ENCODE measurements at regions not wholly inside any gene's neighbourhood (a gene's known extent, or its start where the extent isn't known, plus 50 kb on each side); places are given as distances from the start of the nearest gene placed in this dataset.
A peak's percentile ranks its signal among the peaks of the same experiment; 100 is the strongest.

DNA sequence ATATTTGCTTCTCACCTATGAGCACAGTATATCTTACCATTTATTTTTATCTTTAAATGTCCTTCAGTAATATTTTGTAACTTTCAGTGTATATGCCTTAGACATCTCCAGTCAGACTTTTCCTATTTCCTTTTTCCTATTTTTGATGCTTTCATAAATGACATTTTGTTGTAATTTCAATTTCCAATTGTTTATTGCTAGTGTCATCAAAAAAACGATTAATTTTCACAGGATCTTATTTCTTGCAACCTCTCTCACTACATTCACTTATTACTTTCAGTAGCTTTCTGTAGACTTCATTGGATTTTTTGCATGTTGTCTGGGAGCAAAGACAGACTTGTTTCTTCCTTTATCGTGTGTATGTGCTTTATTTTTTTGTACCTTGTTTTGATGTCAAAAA is 602.4 kb downstream of the AJAP1 start:
- no peak overlapping the region for H3K4me2 ChIP-seq (ENCODE audit: low read depth, low read length, poor library complexity, severe bottlenecking)
- H3K27me3 ChIP-seq (ENCODE audit: low read length) = no peaks in the 10 kb centered on the region
- no peak overlapping the region for H3K4me3 ChIP-seq (ENCODE audit: low read length)
- H3K9me2 ChIP-seq (replicated peaks; ENCODE audit: insufficient read depth, low read length) = no peaks in the 10 kb centered on the region
- no peak overlapping the region for H3K9ac ChIP-seq (ENCODE audit: low read length)
- no peak for DNase-seq
- peaks cover 6% of the 10 kb centered on the region for H3K9me3 ChIP-seq (ENCODE audit: low read length)
- no peak overlapping the region for H3K27ac ChIP-seq (ENCODE audit: low read length)
- H3K79me2 ChIP-seq (ENCODE audit: low read length) = no peaks in the 10 kb centered on the region
- H3K4me1 ChIP-seq (ENCODE audit: low read length) = no peaks in the 10 kb centered on the region
- H3K36me3 ChIP-seq (ENCODE audit: insufficient read depth, low read length) = no peaks in the 10 kb centered on the region; the same call in 1 of the 2 replicates
- H2AFZ ChIP-seq (ENCODE audit: low read length) = peak overlapping the region; percentile 55; the same call in 1 of the 2 replicates
- H4K20me1 ChIP-seq (ENCODE audit: insufficient read depth, low read depth, low read length) = no peaks in the 10 kb centered on the region

DNA sequence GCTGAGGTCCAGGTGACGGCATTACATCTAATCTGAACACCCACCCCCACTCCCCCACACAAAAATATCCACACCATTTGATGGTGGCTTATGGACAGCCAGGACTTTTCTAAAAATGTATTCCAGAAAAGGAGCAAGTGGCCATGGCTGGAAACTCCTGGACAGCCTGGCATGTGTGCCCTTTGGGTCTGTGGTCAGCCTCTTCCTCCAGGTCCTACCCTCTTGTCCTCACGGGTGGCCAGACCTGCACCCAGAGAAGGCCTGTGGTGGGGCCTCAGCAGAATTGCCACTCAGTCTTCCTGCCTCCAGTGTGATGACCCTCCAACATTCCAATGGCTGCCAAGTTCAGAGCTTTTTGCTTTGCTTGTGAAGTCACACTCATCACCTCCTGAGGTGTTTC is 600.6 kb downstream of the AJAP1 start:
- H3K4me3 ChIP-seq (ENCODE audit: low read length) = no peak overlapping the region
- no peak overlapping the region for H2AFZ ChIP-seq (ENCODE audit: low read length)
- H3K9ac ChIP-seq (ENCODE audit: low read length) = no peak overlapping the region
- no peaks in the 10 kb centered on the region for H4K20me1 ChIP-seq (ENCODE audit: insufficient read depth, low read depth, low read length)
- H3K4me2 ChIP-seq (ENCODE audit: low read depth, low read length, poor library complexity, severe bottlenecking) = no peak overlapping the region
- no peaks in the 10 kb centered on the region for H3K9me2 ChIP-seq (replicated peaks; ENCODE audit: insufficient read depth, low read length)
- H3K9me3 ChIP-seq (ENCODE audit: low read length) = peaks cover 6% of the 10 kb centered on the region
- no peak overlapping the region for H3K27ac ChIP-seq (ENCODE audit: low read length)
- no peaks in the 10 kb centered on the region; the same call in 1 of the 2 replicates for H3K36me3 ChIP-seq (ENCODE audit: insufficient read depth, low read length)
- H3K27me3 ChIP-seq (ENCODE audit: low read length) = no peaks in the 10 kb centered on the region
- H3K79me2 ChIP-seq (ENCODE audit: low read length) = no peaks in the 10 kb centered on the region
- DNase-seq = no peak
- peaks cover 6% of the 10 kb centered on the region for H3K4me1 ChIP-seq (ENCODE audit: low read length)

GRCh38 chr1:5254131-5254725 is 599.8 kb downstream of the AJAP1 start:
- no peak for DNase-seq
- Histone ChIP-seq H3K79me2 (ENCODE audit: low read length) (no peaks in the 10 kb centered on the region), H3K4me2 (ENCODE audit: low read depth, low read length, poor library complexity, severe bottlenecking) (no peak overlapping the region), H3K27ac (ENCODE audit: low read length) (no peak overlapping the region), H3K4me1 (ENCODE audit: low read length) (peaks cover 11% of the 10 kb centered on the region), H3K27me3 (ENCODE audit: low read length) (no peaks in the 10 kb centered on the region), H2AFZ (ENCODE audit: low read length) (no peak overlapping the region), H3K4me3 (ENCODE audit: low read length) (no peak overlapping the region), H3K9me3 (ENCODE audit: low read length) (peaks cover 3% of the 10 kb centered on the region), H4K20me1 (ENCODE audit: insufficient read depth, low read depth, low read length) (no peaks in the 10 kb centered on the region), H3K36me3 (ENCODE audit: insufficient read depth, low read length) (no peaks in the 10 kb centered on the region; the same call in 1 of the 2 replicates), H3K9me2 (replicated peaks; ENCODE audit: insufficient read depth, low read length) (no peaks in the 10 kb centered on the region), H3K9ac (ENCODE audit: low read length) (no peak overlapping the region)

GRCh38 chr1:5253036-5253435 is 598.6 kb downstream of the AJAP1 start:
- H3K27ac ChIP-seq (ENCODE audit: low read length) = no peak overlapping the region

DNA sequence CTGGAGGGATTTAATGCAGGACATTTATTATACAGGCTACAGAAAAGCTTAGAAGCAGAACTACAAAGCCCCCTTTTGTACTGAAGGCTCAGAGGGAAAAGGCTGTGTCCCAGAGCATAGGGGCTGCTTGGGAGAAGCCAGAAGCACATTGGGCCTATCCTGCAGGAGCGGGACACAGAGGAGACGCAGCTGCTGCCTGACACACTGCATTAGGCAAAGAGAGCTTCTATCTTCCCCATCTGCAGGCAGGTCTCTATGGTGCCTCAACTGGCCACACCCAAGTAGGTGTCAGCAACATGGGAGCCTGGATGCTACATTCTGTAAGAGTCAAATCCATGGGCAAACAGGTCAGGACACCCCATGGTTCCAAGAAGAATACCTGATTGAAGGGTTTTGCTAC is 595.9 kb downstream of the AJAP1 start:
- Histone ChIP-seq H4K20me1 (ENCODE audit: insufficient read depth, low read depth, low read length) (no peaks in the 10 kb centered on the region), H3K4me1 (ENCODE audit: low read length) (peaks cover 15% of the 10 kb centered on the region), H3K27me3 (ENCODE audit: low read length) (no peaks in the 10 kb centered on the region), H3K27ac (ENCODE audit: low read length) (no peak overlapping the region), H2AFZ (ENCODE audit: low read length) (peak overlapping the region; percentile 17; the same call in 1 of the 2 replicates), H3K4me2 (ENCODE audit: low read depth, low read length, poor library complexity, severe bottlenecking) (no peak overlapping the region), H3K9me3 (ENCODE audit: low read length) (no peaks in the 10 kb centered on the region), H3K4me3 (ENCODE audit: low read length) (no peak overlapping the region), H3K9me2 (replicated peaks; ENCODE audit: insufficient read depth, low read length) (no peaks in the 10 kb centered on the region), H3K36me3 (ENCODE audit: insufficient read depth, low read length) (no peaks in the 10 kb centered on the region), H3K79me2 (ENCODE audit: low read length) (no peaks in the 10 kb centered on the region), H3K9ac (ENCODE audit: low read length) (no peak overlapping the region)
- DNase-seq = no peak

More at GRCh38 chr1:5253036-5253435, 598.6 kb downstream of the AJAP1 start:
- DNase-seq = no peak
- Histone ChIP-seq H3K9ac (ENCODE audit: low read length) (no peak overlapping the region), H2AFZ (ENCODE audit: low read length) (no peak overlapping the region), H4K20me1 (ENCODE audit: insufficient read depth, low read depth, low read length) (no peaks in the 10 kb centered on the region), H3K4me2 (ENCODE audit: low read depth, low read length, poor library complexity, severe bottlenecking) (no peak overlapping the region), H3K4me3 (ENCODE audit: low read length) (no peak overlapping the region), H3K79me2 (ENCODE audit: low read length) (no peaks in the 10 kb centered on the region), H3K9me2 (replicated peaks; ENCODE audit: insufficient read depth, low read length) (no peaks in the 10 kb centered on the region), H3K27me3 (ENCODE audit: low read length) (no peaks in the 10 kb centered on the region), H3K36me3 (ENCODE audit: insufficient read depth, low read length) (no peaks in the 10 kb centered on the region), H3K9me3 (ENCODE audit: low read length) (no peaks in the 10 kb centered on the region), H3K4me1 (ENCODE audit: low read length) (peaks cover 11% of the 10 kb centered on the region)

DNA sequence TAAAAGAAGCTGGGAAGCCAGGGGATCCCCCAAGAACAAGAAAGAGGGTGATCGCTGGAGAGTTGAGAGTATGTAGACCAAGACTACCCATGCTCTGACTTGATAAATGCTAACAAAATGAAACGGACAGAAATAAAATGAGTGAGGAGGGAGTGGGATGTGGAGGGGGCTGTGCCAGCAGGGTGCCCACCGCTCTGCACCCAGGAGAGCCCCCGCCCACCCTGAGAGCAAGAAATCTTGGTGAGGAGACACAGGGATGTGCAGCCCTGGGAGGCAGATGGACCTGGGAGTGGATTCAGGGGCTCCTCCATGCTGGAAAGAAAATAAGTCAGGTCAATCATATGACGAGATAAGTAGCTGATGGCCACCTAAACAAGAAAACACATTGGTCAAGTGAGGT is 590.9 kb downstream of the AJAP1 start:
- H3K79me2 ChIP-seq (ENCODE audit: low read length) = no peaks in the 10 kb centered on the region
- H3K36me3 ChIP-seq (ENCODE audit: insufficient read depth, low read length) = no peaks in the 10 kb centered on the region
- H3K9me3 ChIP-seq (ENCODE audit: low read length) = no peaks in the 10 kb centered on the region

GRCh38 chr1:5244631-5245285 is 590.3 kb downstream of the AJAP1 start:
- Histone ChIP-seq H2AFZ (ENCODE audit: low read length) (no peak overlapping the region), H3K27me3 (ENCODE audit: low read length) (no peaks in the 10 kb centered on the region), H3K79me2 (ENCODE audit: low read length) (no peaks in the 10 kb centered on the region), H3K27ac (ENCODE audit: low read length) (no peak overlapping the region), H3K4me1 (ENCODE audit: low read length) (peaks cover 41% of the 10 kb centered on the region), H3K4me3 (ENCODE audit: low read length) (no peak overlapping the region), H3K9me2 (replicated peaks; ENCODE audit: insufficient read depth, low read length) (no peaks in the 10 kb centered on the region), H3K9ac (ENCODE audit: low read length) (no peak overlapping the region), H3K4me2 (ENCODE audit: low read depth, low read length, poor library complexity, severe bottlenecking) (no peak overlapping the region), H4K20me1 (ENCODE audit: insufficient read depth, low read depth, low read length) (no peaks in the 10 kb centered on the region), H3K36me3 (ENCODE audit: insufficient read depth, low read length) (no peaks in the 10 kb centered on the region), H3K9me3 (ENCODE audit: low read length) (no peaks in the 10 kb centered on the region)
- no peak for DNase-seq

More for the DNA sequence above, 590.9 kb downstream of the AJAP1 start:
- Histone ChIP-seq H3K4me1 (ENCODE audit: low read length) (peaks cover 41% of the 10 kb centered on the region), H3K4me3 (ENCODE audit: low read length) (no peak overlapping the region), H3K9me2 (replicated peaks; ENCODE audit: insufficient read depth, low read length) (no peaks in the 10 kb centered on the region), H3K27ac (ENCODE audit: low read length) (no peak overlapping the region), H2AFZ (ENCODE audit: low read length) (no peak overlapping the region), H4K20me1 (ENCODE audit: insufficient read depth, low read depth, low read length) (no peaks in the 10 kb centered on the region), H3K9ac (ENCODE audit: low read length) (no peak overlapping the region), H3K4me2 (ENCODE audit: low read depth, low read length, poor library complexity, severe bottlenecking) (no peak overlapping the region), H3K27me3 (ENCODE audit: low read length) (no peaks in the 10 kb centered on the region)
- DNase-seq = no peak

GRCh38 chr1:5242850-5243249 is 588.4 kb downstream of the AJAP1 start:
- Histone ChIP-seq H3K27ac (ENCODE audit: low read length) (no peak overlapping the region), H3K27me3 (ENCODE audit: low read length) (no peaks in the 10 kb centered on the region), H3K4me1 (ENCODE audit: low read length) (peaks cover 50% of the 10 kb centered on the region), H3K4me2 (ENCODE audit: low read depth, low read length, poor library complexity, severe bottlenecking) (peak overlapping the region; percentile 0), H3K79me2 (ENCODE audit: low read length) (no peaks in the 10 kb centered on the region), H3K9me3 (ENCODE audit: low read length) (no peaks in the 10 kb centered on the region), H3K9me2 (replicated peaks; ENCODE audit: insufficient read depth, low read length) (no peaks in the 10 kb centered on the region), H3K4me3 (ENCODE audit: low read length) (no peak overlapping the region), H3K36me3 (ENCODE audit: insufficient read depth, low read length) (no peaks in the 10 kb centered on the region), H3K9ac (ENCODE audit: low read length) (peak overlapping the region; percentile 5; the same call in 1 of the 2 replicates), H4K20me1 (ENCODE audit: insufficient read depth, low read depth, low read length) (no peaks in the 10 kb centered on the region), H2AFZ (ENCODE audit: low read length) (no peak overlapping the region)
- DNase-seq = no peak

Data from Karpas-422 (cell line).